DND-41 (cell line): ENCODE measurements at regions not wholly inside any gene's neighbourhood (a gene's known extent, or its start where the extent isn't known, plus 50 kb on each side); places are given as distances from the start of the nearest gene placed in this dataset.

Source experiments
- CTCF ChIP-seq: IDR thresholded peaks from 2 replicates; pipeline ENCODE4 v1.5.1; 2012; ENCODE audit warnings: borderline replicate concordance, low read length, moderate library complexity, mild to moderate bottlenecking; ENCODE audit not compliant: poor library complexity, severe bottlenecking; ENCODE audit errors: extremely low read depth
- EZH2 ChIP-seq: IDR thresholded peaks from 3 replicates; pipeline ENCODE4 v1.6.1; 2012; ENCODE audit warnings: borderline replicate concordance, low read depth, mild to moderate bottlenecking, moderate library complexity, low read length, inconsistent platforms; ENCODE audit not compliant: severe bottlenecking

GRCh38 chr4:171101845-171102244 lies 711.4 kb upstream of the GALNTL6 start:
- TF ChIP-seq CTCF (no peak), EZH2 (no peak)
